ENCODE measurements at regions not wholly inside any gene's neighbourhood (a gene's known extent, or its start where the extent isn't known, plus 50 kb on each side); places are given as distances from the start of the nearest gene placed in this dataset.

DNA sequence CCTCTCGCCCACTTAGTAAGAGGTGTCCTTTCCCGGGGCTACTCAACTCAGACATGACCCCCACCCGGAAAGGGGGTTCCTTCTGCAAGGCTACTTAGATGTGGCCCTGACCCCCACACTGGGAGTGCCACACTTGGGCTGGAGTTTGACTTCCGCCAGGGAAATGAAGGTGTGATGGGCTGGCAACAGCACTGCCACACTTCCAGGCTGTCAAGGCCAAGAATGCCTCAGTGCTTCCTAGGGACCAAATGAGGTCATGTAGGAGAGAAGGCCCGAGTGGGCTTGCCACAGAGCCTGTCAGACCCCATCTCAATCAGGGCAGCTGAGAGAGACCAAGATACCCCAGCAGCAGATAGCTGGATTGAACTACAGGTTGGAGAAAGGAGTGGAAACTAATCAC, 55.5 kb downstream of the DRD1 start:
- Histone ChIP-seq H3K9me3 (ENCODE audit: low read length) (no peaks in the 10 kb centered on the region), H3K9me2 (ENCODE audit: low read depth, low read length) (no peaks in the 10 kb centered on the region), H2AFZ (ENCODE audit: low read length) (no peak overlapping the region), H3K79me2 (ENCODE audit: insufficient read depth, low read length) (no peaks in the 10 kb centered on the region), H3K4me1 (ENCODE audit: insufficient read depth, low read length, severe bottlenecking) (no peaks in the 10 kb centered on the region), H3K9ac (ENCODE audit: low read length) (no peak overlapping the region), H3K4me2 (ENCODE audit: low read length) (no peak overlapping the region), H4K20me1 (ENCODE audit: insufficient read depth, low read length) (no peaks in the 10 kb centered on the region), H3K36me3 (ENCODE audit: insufficient read depth, low read length) (no peaks in the 10 kb centered on the region), H3K4me3 (ENCODE audit: low read depth, low read length, poor library complexity, severe bottlenecking) (no peak overlapping the region), H3K27ac (ENCODE audit: low read depth, low read length, poor library complexity, severe bottlenecking) (no peak overlapping the region), H3K27me3 (ENCODE audit: insufficient read depth, low read length) (no peaks in the 10 kb centered on the region), H3F3A (ENCODE audit: insufficient read depth, low read length) (no peaks in the 10 kb centered on the region)
- TF ChIP-seq, protein P1, sequence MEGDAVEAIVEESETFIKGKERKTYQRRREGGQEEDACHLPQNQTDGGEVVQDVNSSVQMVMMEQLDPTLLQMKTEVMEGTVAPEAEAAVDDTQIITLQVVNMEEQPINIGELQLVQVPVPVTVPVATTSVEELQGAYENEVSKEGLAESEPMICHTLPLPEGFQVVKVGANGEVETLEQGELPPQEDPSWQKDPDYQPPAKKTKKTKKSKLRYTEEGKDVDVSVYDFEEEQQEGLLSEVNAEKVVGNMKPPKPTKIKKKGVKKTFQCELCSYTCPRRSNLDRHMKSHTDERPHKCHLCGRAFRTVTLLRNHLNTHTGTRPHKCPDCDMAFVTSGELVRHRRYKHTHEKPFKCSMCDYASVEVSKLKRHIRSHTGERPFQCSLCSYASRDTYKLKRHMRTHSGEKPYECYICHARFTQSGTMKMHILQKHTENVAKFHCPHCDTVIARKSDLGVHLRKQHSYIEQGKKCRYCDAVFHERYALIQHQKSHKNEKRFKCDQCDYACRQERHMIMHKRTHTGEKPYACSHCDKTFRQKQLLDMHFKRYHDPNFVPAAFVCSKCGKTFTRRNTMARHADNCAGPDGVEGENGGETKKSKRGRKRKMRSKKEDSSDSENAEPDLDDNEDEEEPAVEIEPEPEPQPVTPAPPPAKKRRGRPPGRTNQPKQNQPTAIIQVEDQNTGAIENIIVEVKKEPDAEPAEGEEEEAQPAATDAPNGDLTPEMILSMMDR (IDR thresholded peaks at IDR 0.05; ENCODE audit: low read length) = no peak
- TF ChIP-seq EZH2 (IDR thresholded peaks at IDR 0.05; ENCODE audit: borderline replicate concordance, low read length) = no peak

DNA sequence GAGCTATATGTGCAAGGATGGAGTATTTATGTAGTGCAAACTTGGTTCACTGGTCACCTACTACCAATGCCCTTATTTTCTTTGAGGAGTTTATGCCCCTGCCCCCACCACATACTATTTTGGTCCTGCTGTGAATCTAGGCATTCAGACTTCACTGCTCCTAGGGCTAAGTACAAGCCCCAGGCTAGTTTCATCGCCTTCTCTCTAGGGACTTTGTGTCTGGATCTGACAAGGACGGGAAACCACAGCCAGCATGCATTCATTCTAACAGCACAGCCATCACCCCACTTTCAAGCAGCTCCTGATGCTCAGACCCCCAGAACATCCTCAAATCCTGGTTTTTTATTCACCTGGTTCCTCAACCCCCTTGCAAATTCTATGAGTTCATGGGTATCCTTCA, 56.8 kb downstream of the DRD1 start:
- Histone ChIP-seq H2AFZ (ENCODE audit: low read length) (no peak overlapping the region), H3K4me1 (ENCODE audit: insufficient read depth, low read length, severe bottlenecking) (no peaks in the 10 kb centered on the region), H3K36me3 (ENCODE audit: insufficient read depth, low read length) (no peaks in the 10 kb centered on the region), H3K27ac (ENCODE audit: low read depth, low read length, poor library complexity, severe bottlenecking) (no peak overlapping the region), H3K9ac (ENCODE audit: low read length) (no peak overlapping the region), H3K79me2 (ENCODE audit: insufficient read depth, low read length) (no peaks in the 10 kb centered on the region), H3K9me3 (ENCODE audit: low read length) (no peaks in the 10 kb centered on the region), H3K4me2 (ENCODE audit: low read length) (no peak overlapping the region), H3K4me3 (ENCODE audit: low read depth, low read length, poor library complexity, severe bottlenecking) (no peak overlapping the region), H3K27me3 (ENCODE audit: insufficient read depth, low read length) (no peaks in the 10 kb centered on the region), H4K20me1 (ENCODE audit: insufficient read depth, low read length) (no peaks in the 10 kb centered on the region), H3K9me2 (ENCODE audit: low read depth, low read length) (no peaks in the 10 kb centered on the region), H3F3A (ENCODE audit: insufficient read depth, low read length) (no peaks in the 10 kb centered on the region)
- TF ChIP-seq EZH2 (IDR thresholded peaks at IDR 0.05; ENCODE audit: borderline replicate concordance, low read length) = no peak
- TF ChIP-seq, protein P1 (IDR thresholded peaks at IDR 0.05; ENCODE audit: low read length) = no peak

DNA sequence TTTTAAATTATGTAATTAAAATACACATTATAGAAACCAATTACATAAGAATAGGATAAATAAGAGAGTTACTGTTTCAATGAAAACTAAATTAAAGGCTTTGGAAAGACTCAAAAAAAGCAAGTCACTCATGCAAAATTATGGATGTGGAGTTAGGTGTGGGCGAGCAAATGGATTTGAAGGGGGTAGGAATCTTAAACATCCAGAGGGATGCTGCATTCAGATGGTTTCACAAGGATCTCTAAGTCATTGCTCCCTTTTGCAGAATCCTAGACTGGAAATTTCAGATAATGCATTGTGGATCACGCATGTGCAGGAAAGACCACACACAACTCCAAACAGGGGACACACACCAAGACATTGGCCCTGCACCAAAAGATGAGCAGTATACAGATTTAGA, 57.5 kb downstream of the DRD1 start:
- TF ChIP-seq, protein P1 (IDR thresholded peaks at IDR 0.05; ENCODE audit: low read length) = no peak
- TF ChIP-seq EZH2 (IDR thresholded peaks at IDR 0.05; ENCODE audit: borderline replicate concordance, low read length) = no peak
- Histone ChIP-seq H3K27ac (ENCODE audit: low read depth, low read length, poor library complexity, severe bottlenecking) (no peak overlapping the region), H3K36me3 (ENCODE audit: insufficient read depth, low read length) (no peaks in the 10 kb centered on the region), H3K4me2 (ENCODE audit: low read length) (no peak overlapping the region), H3K4me1 (ENCODE audit: insufficient read depth, low read length, severe bottlenecking) (no peaks in the 10 kb centered on the region), H2AFZ (ENCODE audit: low read length) (no peak overlapping the region), H3K9me2 (ENCODE audit: low read depth, low read length) (no peaks in the 10 kb centered on the region), H3K9me3 (ENCODE audit: low read length) (no peaks in the 10 kb centered on the region), H3K79me2 (ENCODE audit: insufficient read depth, low read length) (no peaks in the 10 kb centered on the region), H4K20me1 (ENCODE audit: insufficient read depth, low read length) (no peaks in the 10 kb centered on the region), H3F3A (ENCODE audit: insufficient read depth, low read length) (no peaks in the 10 kb centered on the region), H3K27me3 (ENCODE audit: insufficient read depth, low read length) (no peaks in the 10 kb centered on the region), H3K9ac (ENCODE audit: low read length) (no peak overlapping the region), H3K4me3 (ENCODE audit: low read depth, low read length, poor library complexity, severe bottlenecking) (no peak overlapping the region)

All from OCI-LY1 (cell line).